Prostate gland (tissue), 2 donors: ENCODE measurements at regions not wholly inside any gene's neighbourhood (a gene's known extent, or its start where the extent isn't known, plus 50 kb on each side); places are given as distances from the start of the nearest gene placed in this dataset.

Experiments
- CTCF ChIP-seq, 4 experiments: fragments of 200-600 bp in 2 of 4; fragments of 450-650 bp in 2 of 4; sonication (generic) in 2 of 4; IDR thresholded peaks; 1 replicate in 3 of 4; 2 replicates in 1 of 4; pipeline ENCODE4 v1.5.1; 2016 to 2019; ENCODE audit warnings: antibody characterized with exemption in 4 of 4, mild to moderate bottlenecking in 2 of 4, moderate library complexity in 2 of 4
- POLR2A ChIP-seq: fragments of 450-650 bp; IDR thresholded peaks from one replicate; pipeline ENCODE4 v1.6.1; 2016; ENCODE audit warnings: antibody characterized with exemption, mild to moderate bottlenecking
- POLR2AphosphoS5 ChIP-seq: sonication (generic); formaldehyde crosslinking; IDR thresholded peaks from one replicate; pipeline ENCODE4 v1.6.1; 2017; ENCODE audit warnings: antibody characterized with exemption

- no peak for TF ChIP-seq CTCF (IDR thresholded peaks at IDR 0.05)
- TF ChIP-seq POLR2AphosphoS5: no peak
- no peak for TF ChIP-seq POLR2A
Observed at GRCh38 chr11:33454264-33454663, 197.1 kb downstream of the HIPK3 start.
